ENCODE measurements at regions not wholly inside any gene's neighbourhood (a gene's known extent, or its start where the extent isn't known, plus 50 kb on each side); places are given as distances from the start of the nearest gene placed in this dataset.
"Not testable (repeated sequence)": the region's sequence is repeated elsewhere in the genome, so short reads cannot be mapped to it uniquely, and the experiment has no call there.

GRCh38 chr10:32210306-32211045, 136.5 kb downstream of the EPC1 start (continued):
- TF ChIP-seq HINFP (CRISPR knock-in tag; IDR thresholded peaks at IDR 0.05; ENCODE audit: low read depth), result no peak
- 0 out of 2 replicates have a peak, but pooled peaks have one; percentile 16 for TF ChIP-seq FOSL2 (CRISPR knock-in tag; IDR thresholded peaks at IDR 0.05)
- TF ChIP-seq ZNF777 (CRISPR knock-in tag; IDR thresholded peaks at IDR 0.05), result 0 out of 2 replicates have a peak, but pooled peaks have one; percentile 32
- TF ChIP-seq ZNF331 (CRISPR knock-in tag; IDR thresholded peaks at IDR 0.05), result 0 out of 2 replicates have a peak, but pooled peaks have one; percentile 21
- 0 out of 2 replicates have a peak, but pooled peaks have one; percentile 4 for TF ChIP-seq HDAC2 (CRISPR knock-in tag; IDR thresholded peaks at IDR 0.05)
- peak; percentile 34; the same call in 1 of the 2 replicates for TF ChIP-seq ARID3A (IDR thresholded peaks at IDR 0.05; ENCODE audit: low read depth, low read length)
- TF ChIP-seq STAG1 (CRISPR knock-in tag; IDR thresholded peaks at IDR 0.05), result peak; percentile 82
- no peak for TF ChIP-seq PAWR (CRISPR knock-in tag; IDR thresholded peaks at IDR 0.05; ENCODE audit: borderline replicate concordance)
- peak; percentile 60; the same call in 1 of the 2 replicates for TF ChIP-seq ZBTB38 (CRISPR knock-in tag; IDR thresholded peaks at IDR 0.05)
- TF ChIP-seq BHLHE40 (IDR thresholded peaks at IDR 0.05; ENCODE audit: low read length), result 0 out of 2 replicates have a peak, but pooled peaks have one; percentile 7
- TF ChIP-seq PHF20 (CRISPR knock-in tag; IDR thresholded peaks at IDR 0.05), result no peak
- TF ChIP-seq RAD21 (CRISPR knock-in tag; IDR thresholded peaks at IDR 0.05), result peak; percentile 54
- no peak for TF ChIP-seq ZNF30 (CRISPR knock-in tag; IDR thresholded peaks at IDR 0.05)
- TF ChIP-seq EZH2 (conservative IDR thresholded peaks at IDR 0.05; ENCODE audit: low read depth, low read length), result no peak

- H3K4me2 ChIP-seq (ENCODE audit: low read depth, low read length); ATAC-seq; H3K9me3 ChIP-seq (ENCODE audit: low read length); H3K79me2 ChIP-seq (ENCODE audit: insufficient read depth, low read length); POLR2A ChIA-PET; BruUV-seq (replicated peaks); H3K27me3 ChIP-seq (ENCODE audit: control insufficient read depth in 1 of 2, insufficient read depth in 2 of 2, low read length in 2 of 2); H4K20me1 ChIP-seq (ENCODE audit: insufficient read depth, low read length); H3K36me3 ChIP-seq (replicated peaks in 1 of 2; ENCODE audit: control insufficient read depth in 1 of 2, insufficient read depth in 2 of 2, low read length in 2 of 2); H2AFZ ChIP-seq (ENCODE audit: low read length); intact Hi-C loops (cut with micrococcal nuclease; ENCODE audit: unreplicated experiment); DNase-seq (ENCODE audit: low spot score); H3K9ac ChIP-seq (ENCODE audit: insufficient read depth, low read depth, low read length); FAIRE-seq; H3K4me3 ChIP-seq (replicated peaks in 1 of 3; ENCODE audit: insufficient read depth in 1 of 3, low read depth in 2 of 3, low read length in 3 of 3); H3K27ac ChIP-seq (ENCODE audit: extremely low read length, insufficient read depth, low read length): not testable (repeated sequence)
- 74% methylated on average over 7 of the region's 7 CpGs for WGBS (ENCODE audit: low lambda C conversion rate)
- in situ Hi-C loops (cut with HindIII; ENCODE audit: extremely low pct_ligation_motif_present, low pct_unique_long_range_greater_than_20kb), result loop anchor here (25.0 kb wide), 1 partner anchor 371 kb away; no protein-coding TSS in a partner anchor
- H3K4me1 ChIP-seq (ENCODE audit: insufficient read depth, low read length), result peaks cover 35% of the 10 kb centered on the region
- CTCF ChIA-PET (ENCODE audit: low intra/inter-chr PET ratio, low total read pairs), result interaction anchor here (1.4 to 1.5 kb wide), 2 partner anchors 17 to 19 kb away, joined by 7 to 11 read pairs; no protein-coding TSS in a partner anchor
Measured at GRCh38 chr10:32208005-32208404, 139.0 kb downstream of the EPC1 start.
